ENCODE measurements at regions not wholly inside any gene's neighbourhood (a gene's known extent, or its start where the extent isn't known, plus 50 kb on each side); places are given as distances from the start of the nearest gene placed in this dataset.

DNA sequence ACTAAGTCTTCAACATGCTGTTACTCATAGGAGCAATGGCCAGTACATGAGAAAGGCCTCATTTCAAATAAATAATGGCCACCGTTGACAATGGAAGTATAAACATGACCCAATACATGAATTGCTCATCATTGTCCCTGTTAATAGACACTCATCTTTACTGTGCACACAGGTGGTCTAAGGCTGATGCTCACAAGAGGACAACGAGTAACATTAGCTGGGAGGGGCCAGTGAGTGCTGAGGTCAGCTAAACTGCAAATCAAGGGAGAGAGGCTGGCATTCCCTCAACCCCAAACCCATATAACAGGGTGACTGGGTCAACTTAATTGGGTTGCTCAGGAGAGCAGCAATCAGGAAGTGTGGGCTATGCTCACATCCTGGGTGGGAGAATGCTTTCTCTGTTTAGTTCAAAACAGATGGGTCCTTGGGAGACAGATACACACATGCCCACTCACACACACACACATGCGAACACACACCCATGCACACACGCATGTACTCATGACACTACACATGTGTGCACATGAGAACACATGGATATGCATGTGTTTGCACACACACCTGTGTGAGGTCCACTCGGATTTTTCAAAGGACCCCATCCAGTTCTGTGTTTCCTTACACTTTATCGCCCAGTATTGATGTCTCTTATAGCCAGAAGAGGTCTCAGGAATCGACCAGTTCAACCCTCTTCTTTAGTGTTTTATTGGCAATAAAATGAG is 172.0 kb downstream of the INHBB start:
- no peak overlapping the region for H3K23ac ChIP-seq (ENCODE audit: low read depth, low read length, poor library complexity)
- no peak overlapping the region for H3K4me3 ChIP-seq (ENCODE audit: low read length in 2 of 2)
- H2BK5ac ChIP-seq (ENCODE audit: low read length), result no peak overlapping the region
- no peak overlapping the region for H3K18ac ChIP-seq (ENCODE audit: low read length)
- H3K4ac ChIP-seq (ENCODE audit: low read length), result no peak overlapping the region
- H2AK5ac ChIP-seq (ENCODE audit: low read depth, low read length), result no peak overlapping the region
- no peak overlapping the region for H4K8ac ChIP-seq (ENCODE audit: low read depth, low read length)
- WGBS, 2 donors (ENCODE audit: extremely low coverage in 2 of 2, insufficient read length in 2 of 2, insufficient replicate concordance in 1 of 2), result no CpG with 5 or more reads among the region's 7 CpGs
- peaks cover 0 to 11% (median 0%) of the 10 kb centered on the region in 3 experiments for H3K27me3 ChIP-seq (ENCODE audit: control insufficient read depth in 3 of 3, insufficient read depth in 3 of 3, low read depth in 1 of 3, low read length in 3 of 3)
- H4K91ac ChIP-seq (ENCODE audit: low read depth, low read length, poor library complexity), result no peak overlapping the region
- no peak overlapping the region for H3K14ac ChIP-seq (ENCODE audit: low read length)
- no peak overlapping the region for H2BK120ac ChIP-seq (ENCODE audit: low read depth, low read length)
- no peak overlapping the region for H2AFZ ChIP-seq (ENCODE audit: low read length)
- DNase-seq (ENCODE audit: low spot score), result no peak
- no peak overlapping the region for H3K4me2 ChIP-seq (ENCODE audit: insufficient read depth, low read length, poor library complexity, severe bottlenecking)
- no peaks in the 10 kb centered on the region for H3K9me3 ChIP-seq (replicated peaks in 1 of 2; ENCODE audit: control insufficient read depth in 2 of 2, insufficient read depth in 1 of 2, low read depth in 1 of 2, low read length in 2 of 2)
- no peak overlapping the region for H3K27ac ChIP-seq (replicated peaks; ENCODE audit: low read length)
- H3K79me1 ChIP-seq (ENCODE audit: low read depth, low read length), result no peaks in the 10 kb centered on the region
- no peak overlapping the region for H2BK12ac ChIP-seq (ENCODE audit: low read length)
- H2BK15ac ChIP-seq (ENCODE audit: low read length), result no peak overlapping the region
- no peak overlapping the region for H3K9ac ChIP-seq (ENCODE audit: low read depth, low read length, poor library complexity)
- H3K4me1 ChIP-seq (ENCODE audit: control insufficient read depth in 2 of 2, insufficient read depth in 1 of 2, low read depth in 1 of 2, low read length in 2 of 2), result no peaks in the 10 kb centered on the region
- no peaks in the 10 kb centered on the region for H3K36me3 ChIP-seq (replicated peaks in 1 of 2; ENCODE audit: control insufficient read depth in 2 of 2, insufficient read depth in 2 of 2, low read length in 2 of 2)

DNA sequence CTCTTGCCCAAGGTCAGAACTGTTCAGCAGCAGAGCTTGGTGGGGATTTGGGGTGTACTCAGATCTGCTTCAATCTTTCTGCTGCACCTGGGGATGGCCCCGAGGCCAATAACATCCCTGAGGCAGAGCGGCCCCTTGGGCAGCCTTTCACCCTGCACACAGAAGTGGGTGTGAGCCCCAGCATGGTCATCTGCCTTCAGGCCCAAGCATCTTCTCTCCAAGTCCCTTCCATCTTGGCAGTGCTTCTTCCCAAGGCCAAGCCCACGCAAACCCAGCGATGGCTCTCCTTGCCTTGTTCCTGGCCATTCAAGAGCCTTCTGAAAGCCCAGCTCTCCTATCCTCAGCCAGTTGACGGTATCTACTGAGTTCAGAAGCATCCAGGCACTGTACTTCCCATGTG is 172.9 kb downstream of the INHBB start:
- Histone ChIP-seq H2BK12ac (ENCODE audit: low read length) (no peak overlapping the region), H3K18ac (ENCODE audit: low read length) (peak overlapping the region; percentile 8), H2AK5ac (ENCODE audit: low read depth, low read length) (no peak overlapping the region), H3K27me3 (ENCODE audit: control insufficient read depth in 3 of 3, insufficient read depth in 3 of 3, low read depth in 1 of 3, low read length in 3 of 3) (peaks cover 0 to 15% (median 0%) of the 10 kb centered on the region in 3 experiments), H4K91ac (ENCODE audit: low read depth, low read length, poor library complexity) (no peak overlapping the region), H2AFZ (ENCODE audit: low read length) (no peak overlapping the region), H3K23ac (ENCODE audit: low read depth, low read length, poor library complexity) (no peak overlapping the region), H3K9me3 (replicated peaks in 1 of 2; ENCODE audit: control insufficient read depth in 2 of 2, insufficient read depth in 1 of 2, low read depth in 1 of 2, low read length in 2 of 2) (no peaks in the 10 kb centered on the region), H3K4ac (ENCODE audit: low read length) (no peak overlapping the region), H3K27ac (replicated peaks; ENCODE audit: low read length) (no peak overlapping the region), H3K4me1 (ENCODE audit: control insufficient read depth in 2 of 2, insufficient read depth in 1 of 2, low read depth in 1 of 2, low read length in 2 of 2) (no peaks in the 10 kb centered on the region), H4K8ac (ENCODE audit: low read depth, low read length) (no peak overlapping the region), H3K9ac (ENCODE audit: low read depth, low read length, poor library complexity) (no peak overlapping the region), H3K4me2 (ENCODE audit: insufficient read depth, low read length, poor library complexity, severe bottlenecking) (no peak overlapping the region), H2BK120ac (ENCODE audit: low read depth, low read length) (no peak overlapping the region), H2BK15ac (ENCODE audit: low read length) (no peak overlapping the region), H3K36me3 (replicated peaks in 1 of 2; ENCODE audit: control insufficient read depth in 2 of 2, insufficient read depth in 2 of 2, low read length in 2 of 2) (no peaks in the 10 kb centered on the region), H3K4me3 (ENCODE audit: low read length in 2 of 2) (no peak overlapping the region), H3K79me1 (ENCODE audit: low read depth, low read length) (no peaks in the 10 kb centered on the region), H3K14ac (ENCODE audit: low read length) (no peak overlapping the region), H2BK5ac (ENCODE audit: low read length) (no peak overlapping the region)
- DNase-seq (ENCODE audit: low spot score), result no peak
- WGBS, 2 donors (ENCODE audit: extremely low coverage in 2 of 2, insufficient read length in 2 of 2, insufficient replicate concordance in 1 of 2), result no CpG with 5 or more reads among the region's 5 CpGs

GRCh38 chr2:120519469-120519868 is 173.5 kb downstream of the INHBB start:
- Histone ChIP-seq H4K8ac (ENCODE audit: low read depth, low read length) (no peak overlapping the region), H3K14ac (ENCODE audit: low read length) (no peak overlapping the region), H3K36me3 (replicated peaks in 1 of 2; ENCODE audit: control insufficient read depth in 2 of 2, insufficient read depth in 2 of 2, low read length in 2 of 2) (no peaks in the 10 kb centered on the region), H3K27me3 (ENCODE audit: control insufficient read depth in 3 of 3, insufficient read depth in 3 of 3, low read depth in 1 of 3, low read length in 3 of 3) (peaks cover 0 to 20% (median 0%) of the 10 kb centered on the region in 3 experiments), H3K4me2 (ENCODE audit: insufficient read depth, low read length, poor library complexity, severe bottlenecking) (no peak overlapping the region), H3K79me1 (ENCODE audit: low read depth, low read length) (no peaks in the 10 kb centered on the region), H3K4ac (ENCODE audit: low read length) (no peak overlapping the region), H2BK120ac (ENCODE audit: low read depth, low read length) (no peak overlapping the region), H3K9me3 (replicated peaks in 1 of 2; ENCODE audit: control insufficient read depth in 2 of 2, insufficient read depth in 1 of 2, low read depth in 1 of 2, low read length in 2 of 2) (no peaks in the 10 kb centered on the region), H2BK5ac (ENCODE audit: low read length) (no peak overlapping the region), H4K91ac (ENCODE audit: low read depth, low read length, poor library complexity) (no peak overlapping the region), H3K23ac (ENCODE audit: low read depth, low read length, poor library complexity) (no peak overlapping the region), H3K9ac (ENCODE audit: low read depth, low read length, poor library complexity) (no peak overlapping the region), H3K4me3 (ENCODE audit: low read length in 2 of 2) (no peak overlapping the region), H3K4me1 (ENCODE audit: control insufficient read depth in 2 of 2, insufficient read depth in 1 of 2, low read depth in 1 of 2, low read length in 2 of 2) (no peaks in the 10 kb centered on the region), H2BK12ac (ENCODE audit: low read length) (no peak overlapping the region), H2AK5ac (ENCODE audit: low read depth, low read length) (no peak overlapping the region), H3K27ac (replicated peaks; ENCODE audit: low read length) (no peak overlapping the region), H3K18ac (ENCODE audit: low read length) (peak overlapping the region; percentile 6), H2AFZ (ENCODE audit: low read length) (no peak overlapping the region), H2BK15ac (ENCODE audit: low read length) (no peak overlapping the region)
- DNase-seq (ENCODE audit: low spot score), result no peak
- WGBS, 2 donors (ENCODE audit: extremely low coverage in 2 of 2, insufficient read length in 2 of 2, insufficient replicate concordance in 1 of 2), result no CpG with 5 or more reads among the region's 6 CpGs

GRCh38 chr2:120520454-120520853 is 174.5 kb downstream of the INHBB start:
- H3K4me3 ChIP-seq (ENCODE audit: low read length in 2 of 2), result no peak overlapping the region
- no peak overlapping the region for H2BK120ac ChIP-seq (ENCODE audit: low read depth, low read length)
- H3K36me3 ChIP-seq (replicated peaks in 1 of 2; ENCODE audit: control insufficient read depth in 2 of 2, insufficient read depth in 2 of 2, low read length in 2 of 2), result no peaks in the 10 kb centered on the region
- no peak overlapping the region for H3K18ac ChIP-seq (ENCODE audit: low read length)
- H2BK5ac ChIP-seq (ENCODE audit: low read length), result no peak overlapping the region
- no peak overlapping the region for H4K91ac ChIP-seq (ENCODE audit: low read depth, low read length, poor library complexity)
- H2BK12ac ChIP-seq (ENCODE audit: low read length), result no peak overlapping the region
- H3K9ac ChIP-seq (ENCODE audit: low read depth, low read length, poor library complexity), result no peak overlapping the region
- H3K79me1 ChIP-seq (ENCODE audit: low read depth, low read length), result no peaks in the 10 kb centered on the region
- H3K4me1 ChIP-seq (ENCODE audit: control insufficient read depth in 2 of 2, insufficient read depth in 1 of 2, low read depth in 1 of 2, low read length in 2 of 2), result no peaks in the 10 kb centered on the region
- peaks cover 0 to 30% (median 0%) of the 10 kb centered on the region in 3 experiments for H3K27me3 ChIP-seq (ENCODE audit: control insufficient read depth in 3 of 3, insufficient read depth in 3 of 3, low read depth in 1 of 3, low read length in 3 of 3)
- no peak overlapping the region for H3K23ac ChIP-seq (ENCODE audit: low read depth, low read length, poor library complexity)
- no peak overlapping the region for H3K4me2 ChIP-seq (ENCODE audit: insufficient read depth, low read length, poor library complexity, severe bottlenecking)
- H3K9me3 ChIP-seq (replicated peaks in 1 of 2; ENCODE audit: control insufficient read depth in 2 of 2, insufficient read depth in 1 of 2, low read depth in 1 of 2, low read length in 2 of 2), result no peaks in the 10 kb centered on the region
- no peak overlapping the region for H2BK15ac ChIP-seq (ENCODE audit: low read length)
- H2AFZ ChIP-seq (ENCODE audit: low read length), result no peak overlapping the region
- DNase-seq (ENCODE audit: low spot score), result no peak
- H3K14ac ChIP-seq (ENCODE audit: low read length), result no peak overlapping the region
- WGBS, 2 donors (ENCODE audit: extremely low coverage in 2 of 2, insufficient read length in 2 of 2, insufficient replicate concordance in 1 of 2), result no CpG with 5 or more reads among the region's 5 CpGs
- H3K4ac ChIP-seq (ENCODE audit: low read length), result no peak overlapping the region
- H4K8ac ChIP-seq (ENCODE audit: low read depth, low read length), result no peak overlapping the region
- H2AK5ac ChIP-seq (ENCODE audit: low read depth, low read length), result no peak overlapping the region
- no peak overlapping the region for H3K27ac ChIP-seq (replicated peaks; ENCODE audit: low read length)

Measured in neuronal stem cell (in vitro differentiated cells).